Endothelial cell of umbilical vein (primary cell): ENCODE measurements at regions not wholly inside any gene's neighbourhood (a gene's known extent, or its start where the extent isn't known, plus 50 kb on each side); places are given as distances from the start of the nearest gene placed in this dataset.

Experiments used
- EZH2 ChIP-seq: IDR thresholded peaks from 2 replicates; pipeline ENCODE4 v1.6.1; 2012; ENCODE audit warnings: borderline replicate concordance, low read depth, mild to moderate bottlenecking, moderate library complexity, low read length, inconsistent platforms; ENCODE audit not compliant: severe bottlenecking
- MYC ChIP-seq: IDR thresholded peaks from one replicate; pipeline ENCODE4 v1.6.1; 2011; ENCODE audit warnings: mild to moderate bottlenecking, low read depth, low read length
- POLR2A ChIP-seq: IDR thresholded peaks from 2 replicates; pipeline ENCODE4 v1.6.1; 2012; ENCODE audit warnings: low read depth, mild to moderate bottlenecking, control low read depth, low read length
- TF ChIP-seq, protein P1 (sequence below), 2 donors: IDR thresholded peaks; 1 replicate in 1 of 2; 2 replicates in 1 of 2; pipeline ENCODE4 v1.5.1; 2011; ENCODE audit warnings: low read length in 2 of 2, mild to moderate bottlenecking in 2 of 2, moderate library complexity in 2 of 2, control low read depth in 1 of 2, inconsistent platforms in 1 of 2, low read depth in 1 of 2; ENCODE audit not compliant: insufficient read depth in 1 of 2; ENCODE audit errors: extremely low read depth in 1 of 2

DNA sequence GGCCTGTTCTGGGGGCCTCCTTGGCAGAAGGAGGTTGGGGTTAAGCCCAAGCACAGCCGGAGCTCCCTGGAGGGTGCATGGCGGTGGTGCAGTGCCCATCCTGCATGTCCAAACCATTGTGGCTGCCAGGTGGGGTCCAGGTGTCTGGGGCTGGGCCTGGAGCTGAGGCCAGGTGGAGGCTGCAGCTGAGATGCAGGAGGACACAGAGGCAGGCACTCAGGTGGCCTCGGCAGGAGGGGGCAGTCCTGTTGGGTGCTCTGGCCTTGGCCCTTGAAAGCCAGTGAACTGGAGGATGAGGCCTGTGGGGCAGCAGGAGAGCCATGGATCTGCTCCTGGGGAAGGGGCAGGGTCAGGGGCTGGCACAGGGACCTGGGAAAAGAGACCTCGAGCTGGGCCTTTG lies 195.3 kb downstream of the OLFM1 start:
- TF ChIP-seq, protein P1, sequence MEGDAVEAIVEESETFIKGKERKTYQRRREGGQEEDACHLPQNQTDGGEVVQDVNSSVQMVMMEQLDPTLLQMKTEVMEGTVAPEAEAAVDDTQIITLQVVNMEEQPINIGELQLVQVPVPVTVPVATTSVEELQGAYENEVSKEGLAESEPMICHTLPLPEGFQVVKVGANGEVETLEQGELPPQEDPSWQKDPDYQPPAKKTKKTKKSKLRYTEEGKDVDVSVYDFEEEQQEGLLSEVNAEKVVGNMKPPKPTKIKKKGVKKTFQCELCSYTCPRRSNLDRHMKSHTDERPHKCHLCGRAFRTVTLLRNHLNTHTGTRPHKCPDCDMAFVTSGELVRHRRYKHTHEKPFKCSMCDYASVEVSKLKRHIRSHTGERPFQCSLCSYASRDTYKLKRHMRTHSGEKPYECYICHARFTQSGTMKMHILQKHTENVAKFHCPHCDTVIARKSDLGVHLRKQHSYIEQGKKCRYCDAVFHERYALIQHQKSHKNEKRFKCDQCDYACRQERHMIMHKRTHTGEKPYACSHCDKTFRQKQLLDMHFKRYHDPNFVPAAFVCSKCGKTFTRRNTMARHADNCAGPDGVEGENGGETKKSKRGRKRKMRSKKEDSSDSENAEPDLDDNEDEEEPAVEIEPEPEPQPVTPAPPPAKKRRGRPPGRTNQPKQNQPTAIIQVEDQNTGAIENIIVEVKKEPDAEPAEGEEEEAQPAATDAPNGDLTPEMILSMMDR (IDR thresholded peaks at IDR 0.05; ENCODE audit: extremely low read depth in 1 of 2, insufficient read depth in 1 of 2, low read depth in 1 of 2, low read length in 2 of 2): no peak
- no peak for TF ChIP-seq POLR2A
- no peak for TF ChIP-seq MYC
- TF ChIP-seq EZH2: no peak
